HEK293 (cell line): ENCODE measurements at regions not wholly inside any gene's neighbourhood (a gene's known extent, or its start where the extent isn't known, plus 50 kb on each side); places are given as distances from the start of the nearest gene placed in this dataset.

ENCODE experiments used
- CTCF ChIA-PET: fragments of 350-600 bp; formaldehyde crosslinking; extraction: SDS; loops from one replicate; lab custom pipeline; 2021; ENCODE audit warnings: antibody characterized with exemption; lab: Yijun Ruan, JAX
- POLR2A ChIA-PET: fragments of 300-600 bp; formaldehyde crosslinking; extraction: SDS; loops from one replicate; lab custom pipeline; 2020; ENCODE audit warnings: antibody characterized with exemption, inconsistent platforms; lab: Yijun Ruan, JAX
- H3K27ac ChIP-seq: fragments of 200-500 bp; sonication (Bioruptor generic); 2 replicates; pipeline ENCODE4 v1.5.1; 2014; ENCODE audit warnings: low read depth, low read length, control low read depth, inconsistent platforms; ENCODE audit errors: extremely low read depth
- H3K36me3 ChIP-seq, 2 experiments: fragments of 200-500 bp in 1 of 2; sonication (Bioruptor generic) in 1 of 2; 1 replicate in 1 of 2; 2 replicates in 1 of 2; pipeline ENCODE4 v1.5.1; 2014 to 2017; ENCODE audit warnings: inconsistent platforms in 2 of 2, low read length in 2 of 2; ENCODE audit not compliant: control insufficient read depth in 2 of 2, insufficient read depth in 1 of 2
- H3K4me1 ChIP-seq: fragments of 200-500 bp; sonication (Bioruptor generic); 2 replicates; pipeline ENCODE4 v1.5.1; 2014; ENCODE audit warnings: mild to moderate bottlenecking, low read length, inconsistent platforms; ENCODE audit not compliant: control insufficient read depth, insufficient read depth
- H3K4me3 ChIP-seq: 2 replicates; pipeline ENCODE4 v1.5.1; 2011; ENCODE audit warnings: low read depth, mild to moderate bottlenecking, control low read depth, low read length, moderate library complexity
- H3K9me3 ChIP-seq: fragments of 200-500 bp; sonication (Bioruptor generic); 2 replicates; pipeline ENCODE4 v1.5.1; 2014; ENCODE audit warnings: low read depth, low read length, inconsistent platforms; ENCODE audit not compliant: control insufficient read depth, insufficient read depth
- BCL11B ChIP-seq: fragments of 450-650 bp; formaldehyde crosslinking; IDR thresholded peaks from 2 replicates; pipeline ENCODE4 v1.5.1; 2016; ENCODE audit warnings: low read depth, missing biosample characterization, missing genetic modification characterization
- KLF1 ChIP-seq: fragments of 450-650 bp; formaldehyde crosslinking; IDR thresholded peaks from 2 replicates; pipeline ENCODE4 v1.5.1; 2016; ENCODE audit warnings: missing biosample characterization, missing genetic modification characterization
- KLF10 ChIP-seq: fragments of 450-650 bp; IDR thresholded peaks from 2 replicates; pipeline ENCODE4 v1.5.1; 2018; ENCODE audit warnings: missing biosample characterization, mild to moderate bottlenecking, missing genetic modification characterization
- KLF16 ChIP-seq: fragments of 450-650 bp; formaldehyde crosslinking; IDR thresholded peaks from 2 replicates; pipeline ENCODE4 v1.5.1; 2017; ENCODE audit warnings: missing biosample characterization, missing genetic modification characterization
- PRDM10 ChIP-seq: fragments of 450-650 bp; formaldehyde crosslinking; IDR thresholded peaks from 2 replicates; pipeline ENCODE4 v1.5.1; 2016; ENCODE audit warnings: missing biosample characterization, missing genetic modification characterization
- REPIN1 ChIP-seq: fragments of 450-650 bp; formaldehyde crosslinking; IDR thresholded peaks from 2 replicates; pipeline ENCODE4 v1.5.1; 2017; ENCODE audit warnings: missing biosample characterization, missing genetic modification characterization, low read depth
- WT1 ChIP-seq: fragments of 450-650 bp; formaldehyde crosslinking; IDR thresholded peaks from 2 replicates; pipeline ENCODE4 v1.5.1; 2016; ENCODE audit warnings: missing biosample characterization, missing genetic modification characterization
- YY1 ChIP-seq: fragments of 450-650 bp; formaldehyde crosslinking; IDR thresholded peaks from 2 replicates; pipeline ENCODE4 v1.5.1; 2018; ENCODE audit warnings: missing biosample characterization, missing genetic modification characterization
- ZBTB49 ChIP-seq: fragments of 450-650 bp; formaldehyde crosslinking; IDR thresholded peaks from 2 replicates; pipeline ENCODE4 v1.5.1; 2016; ENCODE audit warnings: missing biosample characterization, missing genetic modification characterization, low read depth
- ZBTB8A ChIP-seq: fragments of 450-650 bp; formaldehyde crosslinking; IDR thresholded peaks from 2 replicates; pipeline ENCODE4 v1.5.1; 2016; ENCODE audit warnings: missing biosample characterization, missing genetic modification characterization
- ZEB2 ChIP-seq: fragments of 450-650 bp; formaldehyde crosslinking; IDR thresholded peaks from 2 replicates; pipeline ENCODE4 v1.5.1; 2016; ENCODE audit warnings: missing biosample characterization, missing genetic modification characterization
- ZNF10 ChIP-seq: fragments of 450-650 bp; formaldehyde crosslinking; IDR thresholded peaks from 2 replicates; pipeline ENCODE4 v1.5.1; 2017; ENCODE audit warnings: missing biosample characterization, missing genetic modification characterization
- ZNF157 ChIP-seq: fragments of 450-650 bp; formaldehyde crosslinking; IDR thresholded peaks from 2 replicates; pipeline ENCODE4 v1.5.1; 2016; ENCODE audit warnings: missing biosample characterization, missing genetic modification characterization
- ZNF221 ChIP-seq: fragments of 450-650 bp; formaldehyde crosslinking; IDR thresholded peaks from 2 replicates; pipeline ENCODE4 v1.5.1; 2017; ENCODE audit warnings: missing biosample characterization, missing genetic modification characterization, borderline replicate concordance
- ZNF248 ChIP-seq: fragments of 450-650 bp; formaldehyde crosslinking; IDR thresholded peaks from 2 replicates; pipeline ENCODE4 v1.5.1; 2017; ENCODE audit warnings: missing biosample characterization, missing genetic modification characterization
- ZNF324 ChIP-seq: fragments of 450-650 bp; formaldehyde crosslinking; IDR thresholded peaks from 2 replicates; pipeline ENCODE4 v1.5.1; 2016; ENCODE audit warnings: missing biosample characterization, missing genetic modification characterization
- ZNF48 ChIP-seq: fragments of 450-650 bp; formaldehyde crosslinking; IDR thresholded peaks from 2 replicates; pipeline ENCODE4 v1.5.1; 2016; ENCODE audit warnings: missing biosample characterization, missing genetic modification characterization
- ZNF560 ChIP-seq: fragments of 450-650 bp; formaldehyde crosslinking; IDR thresholded peaks from 2 replicates; pipeline ENCODE4 v1.5.1; 2017; ENCODE audit warnings: missing biosample characterization, missing genetic modification characterization, borderline replicate concordance
- ZNF704 ChIP-seq: fragments of 450-650 bp; formaldehyde crosslinking; IDR thresholded peaks from 2 replicates; pipeline ENCODE4 v1.5.1; 2016; ENCODE audit warnings: missing biosample characterization, missing genetic modification characterization
- ZNF747 ChIP-seq: fragments of 450-650 bp; formaldehyde crosslinking; IDR thresholded peaks from 2 replicates; pipeline ENCODE4 v1.5.1; 2016; ENCODE audit warnings: missing biosample characterization, missing genetic modification characterization
- ZNF776 ChIP-seq: fragments of 450-650 bp; formaldehyde crosslinking; IDR thresholded peaks from 2 replicates; pipeline ENCODE4 v1.5.0; 2017; ENCODE audit warnings: missing biosample characterization, missing genetic modification characterization, borderline replicate concordance

- TF ChIP-seq YY1 (tag by site-specific recombination) (no peak), ZBTB49 (tag by site-specific recombination) (no peak), ZBTB8A (tag by site-specific recombination) (no peak)
Observed at GRCh38 chr4:19720190-19720589, 531.5 kb upstream of the SLIT2 start (continued).

GRCh38 chr4:19711871-19712270, 539.8 kb upstream of the SLIT2 start:
- Histone ChIP-seq H3K4me1 (peaks cover 2% of the 10 kb centered on the region; the same call in 1 of the 2 replicates), H3K36me3 (no peaks in the 10 kb centered on the region), H3K9me3 (no peaks in the 10 kb centered on the region), H3K27ac (no peak overlapping the region), H3K4me3 (no peak overlapping the region)
- POLR2A ChIA-PET = no interaction called here
- TF ChIP-seq PRDM10 (tag by site-specific recombination) (no peak), ZNF704 (no peak), ZNF157 (no peak), BCL11B (tag by site-specific recombination) (no peak), REPIN1 (tag by site-specific recombination) (no peak), KLF1 (no peak), ZNF324 (tag by site-specific recombination) (no peak)
- CTCF ChIA-PET = no interaction called here

GRCh38 chr4:19707876-19708275, 543.8 kb upstream of the SLIT2 start:
- POLR2A ChIA-PET = no interaction called here
- no peak for TF ChIP-seq WT1 (tag by site-specific recombination)
- no peak for TF ChIP-seq ZNF747
- TF ChIP-seq KLF10 (tag by site-specific recombination) = no peak
- TF ChIP-seq ZNF221 (tag by site-specific recombination) = no peak
- TF ChIP-seq ZNF10 (tag by site-specific recombination) = no peak
- TF ChIP-seq ZEB2 (tag by site-specific recombination) = no peak
- no peak for TF ChIP-seq KLF16 (tag by site-specific recombination)
- no peak for TF ChIP-seq ZNF48
- no peak for TF ChIP-seq ZNF776 (tag by site-specific recombination)
- TF ChIP-seq ZNF248 (tag by site-specific recombination) = no peak
- no peak for TF ChIP-seq ZNF560 (tag by site-specific recombination)
- no peak overlapping the region for H3K4me3 ChIP-seq

More at GRCh38 chr4:19707876-19708275, 543.8 kb upstream of the SLIT2 start:
- no peaks in the 10 kb centered on the region for H3K36me3 ChIP-seq
- CTCF ChIA-PET = no interaction called here
- no peak overlapping the region for H3K27ac ChIP-seq
- H3K4me1 ChIP-seq = peaks cover 2% of the 10 kb centered on the region; the same call in 1 of the 2 replicates
- H3K9me3 ChIP-seq = no peaks in the 10 kb centered on the region
